ENCODE measurements at regions not wholly inside any gene's neighbourhood (a gene's known extent, or its start where the extent isn't known, plus 50 kb on each side); places are given as distances from the start of the nearest gene placed in this dataset.

DNA sequence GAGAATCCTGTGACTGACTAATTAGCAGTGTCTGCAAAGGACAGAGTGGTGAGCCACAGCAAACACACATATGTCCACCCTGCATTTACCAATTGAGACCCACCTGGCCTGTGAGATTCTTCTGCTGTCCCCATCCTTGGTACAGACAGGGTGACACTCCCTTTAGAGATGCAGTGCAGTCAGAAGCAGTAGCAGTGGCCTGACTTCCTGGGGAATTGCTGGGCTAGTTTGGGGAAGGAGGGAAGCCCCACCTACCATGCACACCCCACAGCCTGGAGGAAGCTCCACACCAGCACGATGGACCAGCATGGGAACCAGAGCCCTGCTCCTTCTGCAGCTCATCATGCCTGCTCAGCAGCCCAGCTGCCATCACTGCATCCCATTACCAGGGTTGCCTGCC is 924.9 kb upstream of the ZNF722 start:
- POLR2A ChIA-PET: no interaction called here
- Histone ChIP-seq H3K27ac (ENCODE audit: low read length) (no peak overlapping the region), H3K9me3 (ENCODE audit: control insufficient read depth, insufficient read depth, low read depth, low read length) (peaks cover 5% of the 10 kb centered on the region; the same call in 1 of the 2 replicates), H3K36me3 (ENCODE audit: control insufficient read depth, insufficient read depth, low read length) (no peaks in the 10 kb centered on the region), H3K27me3 (ENCODE audit: control insufficient read depth, insufficient read depth, low read length) (no peaks in the 10 kb centered on the region), H3K4me3 (ENCODE audit: low read depth in 2 of 2, low read length in 2 of 2) (no peak overlapping the region), H3K4me1 (ENCODE audit: control insufficient read depth, insufficient read depth, low read length) (no peaks in the 10 kb centered on the region)
- DNase-seq (ENCODE audit: low read depth, low spot score): no peak
- TF ChIP-seq POLR2AphosphoS5 (IDR thresholded peaks at IDR 0.05; ENCODE audit: low read depth, low read length) (no peak), TCF7L2 (IDR thresholded peaks at IDR 0.05; ENCODE audit: low read depth, low read length) (no peak), SIN3A (IDR thresholded peaks at IDR 0.05; ENCODE audit: borderline replicate concordance, insufficient read depth, low read depth, low read length) (no peak)
- TF ChIP-seq, protein P1, sequence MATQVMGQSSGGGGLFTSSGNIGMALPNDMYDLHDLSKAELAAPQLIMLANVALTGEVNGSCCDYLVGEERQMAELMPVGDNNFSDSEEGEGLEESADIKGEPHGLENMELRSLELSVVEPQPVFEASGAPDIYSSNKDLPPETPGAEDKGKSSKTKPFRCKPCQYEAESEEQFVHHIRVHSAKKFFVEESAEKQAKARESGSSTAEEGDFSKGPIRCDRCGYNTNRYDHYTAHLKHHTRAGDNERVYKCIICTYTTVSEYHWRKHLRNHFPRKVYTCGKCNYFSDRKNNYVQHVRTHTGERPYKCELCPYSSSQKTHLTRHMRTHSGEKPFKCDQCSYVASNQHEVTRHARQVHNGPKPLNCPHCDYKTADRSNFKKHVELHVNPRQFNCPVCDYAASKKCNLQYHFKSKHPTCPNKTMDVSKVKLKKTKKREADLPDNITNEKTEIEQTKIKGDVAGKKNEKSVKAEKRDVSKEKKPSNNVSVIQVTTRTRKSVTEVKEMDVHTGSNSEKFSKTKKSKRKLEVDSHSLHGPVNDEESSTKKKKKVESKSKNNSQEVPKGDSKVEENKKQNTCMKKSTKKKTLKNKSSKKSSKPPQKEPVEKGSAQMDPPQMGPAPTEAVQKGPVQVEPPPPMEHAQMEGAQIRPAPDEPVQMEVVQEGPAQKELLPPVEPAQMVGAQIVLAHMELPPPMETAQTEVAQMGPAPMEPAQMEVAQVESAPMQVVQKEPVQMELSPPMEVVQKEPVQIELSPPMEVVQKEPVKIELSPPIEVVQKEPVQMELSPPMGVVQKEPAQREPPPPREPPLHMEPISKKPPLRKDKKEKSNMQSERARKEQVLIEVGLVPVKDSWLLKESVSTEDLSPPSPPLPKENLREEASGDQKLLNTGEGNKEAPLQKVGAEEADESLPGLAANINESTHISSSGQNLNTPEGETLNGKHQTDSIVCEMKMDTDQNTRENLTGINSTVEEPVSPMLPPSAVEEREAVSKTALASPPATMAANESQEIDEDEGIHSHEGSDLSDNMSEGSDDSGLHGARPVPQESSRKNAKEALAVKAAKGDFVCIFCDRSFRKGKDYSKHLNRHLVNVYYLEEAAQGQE (IDR thresholded peaks at IDR 0.05; ENCODE audit: insufficient read depth in 1 of 2, low read depth in 2 of 2, low read length in 1 of 2): no peak
- TF ChIP-seq, protein P2, sequence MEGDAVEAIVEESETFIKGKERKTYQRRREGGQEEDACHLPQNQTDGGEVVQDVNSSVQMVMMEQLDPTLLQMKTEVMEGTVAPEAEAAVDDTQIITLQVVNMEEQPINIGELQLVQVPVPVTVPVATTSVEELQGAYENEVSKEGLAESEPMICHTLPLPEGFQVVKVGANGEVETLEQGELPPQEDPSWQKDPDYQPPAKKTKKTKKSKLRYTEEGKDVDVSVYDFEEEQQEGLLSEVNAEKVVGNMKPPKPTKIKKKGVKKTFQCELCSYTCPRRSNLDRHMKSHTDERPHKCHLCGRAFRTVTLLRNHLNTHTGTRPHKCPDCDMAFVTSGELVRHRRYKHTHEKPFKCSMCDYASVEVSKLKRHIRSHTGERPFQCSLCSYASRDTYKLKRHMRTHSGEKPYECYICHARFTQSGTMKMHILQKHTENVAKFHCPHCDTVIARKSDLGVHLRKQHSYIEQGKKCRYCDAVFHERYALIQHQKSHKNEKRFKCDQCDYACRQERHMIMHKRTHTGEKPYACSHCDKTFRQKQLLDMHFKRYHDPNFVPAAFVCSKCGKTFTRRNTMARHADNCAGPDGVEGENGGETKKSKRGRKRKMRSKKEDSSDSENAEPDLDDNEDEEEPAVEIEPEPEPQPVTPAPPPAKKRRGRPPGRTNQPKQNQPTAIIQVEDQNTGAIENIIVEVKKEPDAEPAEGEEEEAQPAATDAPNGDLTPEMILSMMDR (IDR thresholded peaks at IDR 0.05): no peak
- intact Hi-C loops (cut with micrococcal nuclease; ENCODE audit: unreplicated experiment) (no loop called here), in situ Hi-C loops (cut with HindIII; ENCODE audit: low pct_unique_long_range_greater_than_20kb, low sequenced_read_pairs) (no loop called here)
- BruUV-seq (replicated peaks): no TSS peak
- CTCF ChIA-PET: no interaction called here
- no peak for ATAC-seq

DNA sequence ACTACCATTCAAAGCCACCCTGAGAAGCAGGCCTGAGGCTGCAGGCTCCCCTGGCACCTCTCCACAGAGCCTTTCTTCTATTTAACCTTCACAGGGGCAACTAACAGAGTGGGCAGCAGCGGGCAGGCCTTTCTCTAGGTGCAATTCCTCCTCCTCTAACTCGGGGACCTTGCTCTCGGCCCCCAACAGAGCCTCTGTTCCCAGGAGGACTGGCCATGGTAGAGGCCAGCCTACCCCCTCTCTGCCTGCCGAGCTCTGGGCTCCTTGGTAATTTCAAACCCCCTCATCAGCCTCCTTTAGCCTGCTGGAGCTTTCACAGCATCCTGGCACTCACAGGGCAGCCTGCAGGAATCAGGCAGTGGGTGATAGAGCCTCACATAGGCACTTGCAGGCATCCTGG is 920.8 kb upstream of the ZNF722 start:
- Histone ChIP-seq H3K27ac (ENCODE audit: low read length) (no peak overlapping the region), H3K4me1 (ENCODE audit: control insufficient read depth, insufficient read depth, low read length) (no peaks in the 10 kb centered on the region), H3K27me3 (ENCODE audit: control insufficient read depth, insufficient read depth, low read length) (no peaks in the 10 kb centered on the region), H3K4me3 (ENCODE audit: low read depth in 2 of 2, low read length in 2 of 2) (no peak overlapping the region), H3K36me3 (ENCODE audit: control insufficient read depth, insufficient read depth, low read length) (no peaks in the 10 kb centered on the region), H3K9me3 (ENCODE audit: control insufficient read depth, insufficient read depth, low read depth, low read length) (peaks cover 25% of the 10 kb centered on the region; the same call in 1 of the 2 replicates)
- DNase-seq (ENCODE audit: low read depth, low spot score): no peak
- intact Hi-C loops (cut with micrococcal nuclease; ENCODE audit: unreplicated experiment): no loop called here
- POLR2A ChIA-PET: no interaction called here
- ATAC-seq: no peak
- in situ Hi-C loops (cut with HindIII; ENCODE audit: low pct_unique_long_range_greater_than_20kb, low sequenced_read_pairs): no loop called here
- TF ChIP-seq, protein P1 (IDR thresholded peaks at IDR 0.05; ENCODE audit: insufficient read depth in 1 of 2, low read depth in 2 of 2, low read length in 1 of 2): no peak
- no peak for TF ChIP-seq POLR2AphosphoS5 (IDR thresholded peaks at IDR 0.05; ENCODE audit: low read depth, low read length)
- TF ChIP-seq, protein P2 (IDR thresholded peaks at IDR 0.05): no peak
- no peak for TF ChIP-seq TCF7L2 (IDR thresholded peaks at IDR 0.05; ENCODE audit: low read depth, low read length)
- no peak for TF ChIP-seq SIN3A (IDR thresholded peaks at IDR 0.05; ENCODE audit: borderline replicate concordance, insufficient read depth, low read depth, low read length)
- CTCF ChIA-PET: no interaction called here
- BruUV-seq (replicated peaks): no TSS peak
